NB4 (cell line): ENCODE measurements at regions not wholly inside any gene's neighbourhood (a gene's known extent, or its start where the extent isn't known, plus 50 kb on each side); places are given as distances from the start of the nearest gene placed in this dataset.

ENCODE experiments used
- CTCF ChIP-seq: IDR thresholded peaks from one replicate; pipeline ENCODE4 v1.5.1; 2012; ENCODE audit warnings: low read depth, low read length
- MAX ChIP-seq: IDR thresholded peaks from 2 replicates; pipeline ENCODE4 v1.6.1; 2011; ENCODE audit warnings: low read depth, low read length
- MYC ChIP-seq: IDR thresholded peaks from 2 replicates; pipeline ENCODE4 v1.6.1; 2011; ENCODE audit warnings: low read depth, low read length
- POLR2A ChIP-seq: IDR thresholded peaks from 2 replicates; pipeline ENCODE4 v1.6.1; 2011; ENCODE audit warnings: mild to moderate bottlenecking; ENCODE audit not compliant: insufficient read length; ENCODE audit errors: extremely low read depth

DNA sequence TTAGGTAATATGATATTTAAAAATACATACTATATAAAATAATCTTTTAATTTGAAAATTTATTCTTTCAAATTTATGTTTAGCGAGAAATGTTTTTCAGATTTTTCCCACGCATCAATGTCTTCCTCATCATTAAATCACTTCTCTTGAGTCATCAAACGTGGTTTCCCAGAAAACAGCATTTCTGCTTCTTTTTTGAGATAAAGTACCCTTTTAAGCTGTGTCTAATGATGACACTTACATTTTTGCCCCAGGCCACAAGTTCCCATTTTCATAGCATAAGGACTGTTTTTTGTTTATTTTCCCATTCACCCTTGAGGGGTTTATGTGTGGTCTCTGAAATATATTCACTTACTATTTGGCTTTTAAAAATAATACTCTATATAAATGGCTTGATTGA, 139.0 kb upstream of the HS3ST3A1 start:
- no peak for TF ChIP-seq CTCF
- no peak for TF ChIP-seq POLR2A
- no peak for TF ChIP-seq MAX
- no peak for TF ChIP-seq MYC
